Fibroblast of gingiva (primary cell): ENCODE measurements at regions not wholly inside any gene's neighbourhood (a gene's known extent, or its start where the extent isn't known, plus 50 kb on each side); places are given as distances from the start of the nearest gene placed in this dataset.
"Not testable (repeated sequence)": the region's sequence is repeated elsewhere in the genome, so short reads cannot be mapped to it uniquely, and the experiment has no call there.

ENCODE experiments used
- DNase-seq: peaks from one replicate; pipeline ENCODE4 v3.0.0-alpha.2; 2011; ENCODE audit warnings: low read depth

DNA sequence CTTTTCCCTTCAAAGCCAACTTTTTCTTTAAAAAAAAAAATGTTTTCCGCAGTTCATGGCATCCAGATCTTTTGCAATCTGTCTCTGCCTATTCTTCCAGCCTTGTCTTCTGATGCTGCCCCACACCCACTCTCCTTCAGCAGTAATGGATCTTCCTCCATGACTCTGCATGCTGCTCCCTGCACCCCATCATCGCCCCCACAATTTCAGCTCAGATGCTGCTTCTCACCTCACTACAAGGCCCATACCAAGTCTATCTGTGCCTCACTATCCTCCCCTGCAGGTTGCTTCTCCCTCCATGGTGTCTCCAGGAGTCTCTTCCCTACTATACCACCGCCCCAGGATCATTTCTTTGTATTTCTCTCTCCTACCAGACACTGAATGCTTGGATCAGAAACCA is 260.6 kb downstream of the ANAPC1 start:
- no peak for DNase-seq

GRCh38 chr2:111624411-111625156 is 259.4 kb downstream of the ANAPC1 start:
- DNase-seq: peak; percentile 93

DNA sequence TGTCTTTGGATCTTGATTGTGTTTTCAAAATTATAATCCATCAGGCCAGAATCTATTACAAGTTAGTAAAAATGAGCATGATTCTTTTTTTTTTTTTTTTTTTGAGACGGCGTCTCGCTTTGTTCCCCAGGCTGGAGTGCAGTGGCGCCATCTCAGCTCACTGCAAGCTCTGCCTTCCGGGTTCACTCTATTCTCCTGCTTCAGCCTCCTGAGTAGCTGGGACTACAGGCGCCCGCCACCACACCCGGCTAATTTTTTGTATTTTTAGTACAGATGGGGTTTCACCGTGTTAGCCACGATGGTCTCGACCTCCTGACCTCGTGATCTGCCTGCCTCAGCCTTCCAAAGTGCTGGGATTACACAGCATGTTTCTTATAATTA is 258.8 kb downstream of the ANAPC1 start:
- DNase-seq: not testable (repeated sequence)

- no peak for DNase-seq
Observed at GRCh38 chr2:111626037-111626864, 257.7 kb downstream of the ANAPC1 start.

DNA sequence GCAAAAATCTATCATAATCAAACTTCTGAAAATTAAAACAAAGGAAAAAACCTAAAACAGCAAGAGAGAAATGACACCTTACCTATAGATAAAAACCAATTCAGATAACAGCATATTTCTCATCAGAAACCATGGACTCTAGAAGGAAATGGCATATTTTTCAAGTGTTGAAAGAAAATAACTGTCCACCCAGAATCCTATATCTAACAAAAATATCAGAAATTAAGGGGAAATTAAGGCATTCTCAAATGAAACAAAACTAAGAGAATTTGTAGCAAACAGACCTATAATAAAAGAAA is 257.2 kb downstream of the ANAPC1 start:
- DNase-seq: no peak

GRCh38 chr2:111627256-111627655 is 256.7 kb downstream of the ANAPC1 start:
- DNase-seq: no peak

DNA sequence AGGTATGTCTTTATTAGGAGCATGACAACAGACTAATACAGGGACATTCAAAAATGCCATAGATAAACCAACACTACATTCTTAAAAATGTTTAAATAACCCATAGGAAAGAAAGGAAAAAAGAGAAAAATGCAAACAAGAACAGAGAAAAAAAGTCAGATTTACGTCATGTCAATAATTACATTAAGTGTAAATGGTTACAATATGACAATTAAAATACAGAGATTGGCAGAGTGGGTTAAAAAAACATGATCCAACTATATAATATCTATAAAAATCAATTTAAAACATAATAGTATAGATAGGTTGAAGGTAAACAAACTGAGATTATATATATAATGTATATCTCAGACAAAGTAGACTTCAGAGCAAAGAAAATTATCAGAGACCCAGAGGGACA is 255.8 kb downstream of the ANAPC1 start:
- no peak for DNase-seq

GRCh38 chr2:111629983-111630382 is 254.0 kb downstream of the ANAPC1 start:
- DNase-seq: no peak

DNA sequence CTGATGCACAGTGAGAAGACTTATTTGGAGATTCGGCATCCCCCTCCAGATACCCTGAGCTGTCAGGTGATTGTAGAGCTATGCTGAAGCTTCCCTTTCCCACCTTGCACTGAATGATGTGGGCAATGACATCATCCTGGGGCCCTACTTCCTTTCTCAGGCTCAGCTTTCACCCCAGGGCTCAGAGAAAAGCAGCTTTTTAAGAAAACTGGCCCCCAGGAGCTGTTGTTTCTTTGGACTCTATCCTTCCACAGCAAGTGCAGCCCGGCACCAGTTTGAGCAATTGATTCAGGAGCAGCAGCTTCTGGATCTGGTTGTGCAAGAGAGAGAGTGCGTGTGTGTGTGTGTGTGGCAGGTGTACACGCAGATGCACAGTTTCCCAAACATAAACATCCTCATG is 251.3 kb downstream of the ANAPC1 start:
- no peak for DNase-seq

- no peak for DNase-seq
Observed at GRCh38 chr2:111633189-111633588, 250.8 kb downstream of the ANAPC1 start.

GRCh38 chr2:111633643-111634042 is 250.3 kb downstream of the ANAPC1 start:
- no peak for DNase-seq

GRCh38 chr2:111634050-111634794 is 249.8 kb downstream of the ANAPC1 start:
- peak; percentile 16 for DNase-seq

DNA sequence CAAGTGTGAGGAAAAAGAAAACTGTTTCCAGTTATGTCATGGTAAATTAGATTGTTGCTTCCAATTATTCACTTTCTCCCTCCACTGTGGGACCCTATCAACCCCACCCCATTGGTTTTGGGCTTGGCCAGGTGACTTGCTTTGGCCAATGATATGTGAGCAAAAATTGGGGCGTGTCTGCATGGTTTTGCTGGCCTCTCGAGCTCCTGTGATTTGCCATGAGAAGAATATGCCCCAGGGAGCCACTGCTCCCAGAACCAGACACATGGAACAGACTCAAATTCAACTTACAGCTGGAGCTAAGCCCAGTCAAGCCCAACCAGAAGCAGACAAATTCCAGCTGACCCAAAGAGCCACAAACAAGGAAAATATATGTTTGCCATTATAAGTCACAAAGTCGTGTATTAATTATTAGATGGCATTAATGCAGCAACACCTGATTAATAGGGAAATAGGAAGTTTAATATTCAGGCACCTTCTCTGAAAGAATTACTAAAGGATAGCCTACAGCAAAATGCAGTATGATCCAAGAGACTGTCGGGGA is 248.9 kb downstream of the ANAPC1 start:
- DNase-seq: peak; percentile 68

DNA sequence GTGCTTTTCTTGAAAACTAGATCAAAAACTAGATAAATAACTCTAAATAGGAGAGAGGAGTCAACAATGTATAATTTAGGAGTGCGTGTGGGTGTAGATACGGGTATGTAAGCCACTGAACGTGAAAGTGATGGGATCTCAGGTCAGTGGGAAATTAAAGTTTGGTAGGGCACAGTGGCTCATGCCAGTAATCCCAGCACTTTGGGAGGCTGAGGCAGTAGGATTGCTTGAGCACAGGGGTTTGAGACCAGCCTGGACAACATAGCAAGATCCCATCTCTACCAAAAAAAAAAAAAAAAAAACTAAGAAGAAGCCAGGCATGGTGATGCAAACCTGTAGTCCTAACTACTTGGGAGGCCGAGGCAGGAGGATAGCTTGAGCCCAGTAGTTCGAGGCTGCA is 247.1 kb downstream of the ANAPC1 start:
- no peak for DNase-seq

- DNase-seq: peak; percentile 65
Observed at GRCh38 chr2:111638274-111638877, 245.6 kb downstream of the ANAPC1 start.

- no peak for DNase-seq
Observed at GRCh38 chr2:111640480-111640879, 243.5 kb downstream of the ANAPC1 start.

- no peak for DNase-seq
Observed at GRCh38 chr2:111642586-111643327, 241.2 kb downstream of the ANAPC1 start.

DNA sequence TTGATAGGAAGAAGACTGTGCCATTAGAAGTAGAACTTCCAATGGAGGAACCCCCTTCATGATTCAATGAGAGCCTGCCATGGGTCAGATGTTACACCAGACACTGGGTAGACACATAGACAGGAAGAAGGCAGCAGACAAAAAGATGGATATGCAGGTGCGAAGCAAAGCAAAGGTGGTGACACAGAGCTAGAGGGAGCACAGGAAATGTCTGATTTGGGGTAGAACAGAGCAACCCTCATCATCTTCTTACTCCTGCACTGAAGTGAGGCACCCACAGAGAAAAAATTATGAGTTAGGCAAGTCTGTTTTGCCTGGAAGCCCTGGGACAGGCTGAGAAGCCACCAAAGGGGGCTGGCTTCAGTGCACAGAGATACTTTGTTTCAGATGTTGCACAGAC is 240.2 kb downstream of the ANAPC1 start:
- no peak for DNase-seq

GRCh38 chr2:111647359-111647758 is 236.6 kb downstream of the ANAPC1 start:
- DNase-seq: no peak

DNA sequence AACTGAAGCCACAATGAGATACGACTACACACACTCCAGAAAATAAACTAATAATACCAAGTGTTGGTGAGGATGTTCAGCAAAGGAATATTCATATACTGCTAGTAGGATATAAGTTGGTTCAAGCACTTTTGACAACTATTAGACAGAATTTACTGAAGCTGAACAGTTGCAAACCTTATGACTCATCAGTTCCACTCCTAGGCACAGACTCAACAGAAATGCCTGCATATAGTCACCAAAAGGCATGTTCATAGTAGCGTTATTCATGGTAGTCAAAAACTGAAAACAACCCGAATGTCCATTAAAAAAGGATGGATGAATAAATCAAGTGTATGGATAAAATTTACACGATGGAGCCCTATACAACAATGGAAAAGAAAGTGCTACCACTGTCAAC is 232.0 kb downstream of the ANAPC1 start:
- DNase-seq: no peak

GRCh38 chr2:111652681-111653080 is 231.3 kb downstream of the ANAPC1 start:
- no peak for DNase-seq
